Mucosa of stomach (tissue), 1 donor: ENCODE measurements at regions not wholly inside any gene's neighbourhood (a gene's known extent, or its start where the extent isn't known, plus 50 kb on each side); places are given as distances from the start of the nearest gene placed in this dataset.

Experiments
- H3K27me3 ChIP-seq: one replicate; pipeline ENCODE4 v1.7.0; 2013; ENCODE audit warnings: mild to moderate bottlenecking, low read length; ENCODE audit not compliant: control insufficient read depth, insufficient read depth
- H3K36me3 ChIP-seq: one replicate; pipeline ENCODE4 v1.7.0; 2013; ENCODE audit warnings: low read length; ENCODE audit not compliant: control insufficient read depth, insufficient read depth
- H3K4me1 ChIP-seq: one replicate; pipeline ENCODE4 v1.7.0; 2013; ENCODE audit warnings: mild to moderate bottlenecking, low read length; ENCODE audit not compliant: control insufficient read depth, insufficient read depth
- H3K4me3 ChIP-seq: one replicate; pipeline ENCODE4 v1.7.0; 2013; ENCODE audit warnings: low read length
- H3K9ac ChIP-seq: one replicate; pipeline ENCODE4 v1.7.0; 2013; ENCODE audit warnings: mild to moderate bottlenecking, low read length, moderate library complexity
- H3K9me3 ChIP-seq: one replicate; pipeline ENCODE4 v1.7.0; 2013; ENCODE audit warnings: mild to moderate bottlenecking, low read length, moderate library complexity; ENCODE audit not compliant: control insufficient read depth
- donor health status: Pancreatic carcinoma.

DNA sequence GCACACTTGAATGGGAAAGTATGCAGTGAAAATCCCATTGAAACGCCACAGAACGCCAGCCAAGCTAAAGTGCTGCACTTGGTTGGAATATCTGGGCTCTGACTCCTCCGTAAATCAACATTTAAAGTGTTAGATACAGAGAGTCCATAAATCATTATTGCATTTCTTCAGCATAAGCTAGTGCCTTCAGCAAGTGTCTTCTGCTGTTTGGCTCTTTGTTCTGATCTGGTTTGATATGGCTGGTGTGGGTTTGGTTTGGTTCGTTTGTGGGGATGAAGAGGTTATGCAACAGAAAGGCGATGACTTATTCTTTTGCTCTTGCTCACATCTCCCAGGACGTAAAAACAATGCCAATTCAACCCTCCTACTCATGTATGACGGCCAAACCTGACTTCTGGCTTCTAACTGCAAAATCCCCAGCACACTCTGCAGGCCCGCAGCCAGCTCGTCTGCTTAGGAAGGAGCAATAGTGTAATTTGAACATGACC, 121.8 kb upstream of the ERG start:
- no peak overlapping the region for H3K9ac ChIP-seq
- H3K4me3 ChIP-seq: no peak overlapping the region
- H3K4me1 ChIP-seq: no peaks in the 10 kb centered on the region
- no peaks in the 10 kb centered on the region for H3K27me3 ChIP-seq
- H3K36me3 ChIP-seq: no peaks in the 10 kb centered on the region
- no peaks in the 10 kb centered on the region for H3K9me3 ChIP-seq

- no peaks in the 10 kb centered on the region for H3K9me3 ChIP-seq
- no peak overlapping the region for H3K4me3 ChIP-seq
- H3K4me1 ChIP-seq: no peaks in the 10 kb centered on the region
- no peaks in the 10 kb centered on the region for H3K36me3 ChIP-seq
- no peak overlapping the region for H3K9ac ChIP-seq
- H3K27me3 ChIP-seq: no peaks in the 10 kb centered on the region
Observed at GRCh38 chr21:38621132-38621531, 122.9 kb upstream of the ERG start.

DNA sequence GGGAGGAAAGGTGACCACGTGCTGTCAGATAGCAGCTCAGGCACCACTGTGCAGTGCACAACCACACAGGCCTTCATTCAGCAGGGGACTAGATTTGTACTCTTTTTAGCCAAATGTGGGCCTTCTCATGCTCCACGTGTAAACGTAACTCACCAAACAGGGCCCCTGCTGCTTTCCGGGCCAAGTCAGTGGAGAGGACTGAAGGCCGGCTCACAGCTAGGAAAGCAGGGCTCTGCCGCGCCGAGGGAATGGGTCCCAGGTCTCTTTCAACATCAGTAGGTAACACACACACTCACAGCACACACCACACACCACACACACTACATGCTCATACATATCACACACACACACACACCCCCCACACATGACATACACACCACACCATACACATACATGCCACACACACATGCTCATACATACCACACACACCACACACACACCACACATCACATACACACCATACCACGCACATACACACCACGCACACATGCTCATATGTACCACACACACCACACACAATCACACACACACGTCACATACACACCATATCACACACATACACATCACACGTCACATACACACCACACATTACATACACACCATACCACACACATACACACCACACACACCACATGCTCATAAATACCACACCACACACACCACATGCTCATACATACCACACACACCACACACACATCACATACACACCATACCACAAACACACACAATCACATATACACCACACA, 124.0 kb upstream of the ERG start:
- no peaks in the 10 kb centered on the region for H3K9me3 ChIP-seq
- no peaks in the 10 kb centered on the region for H3K36me3 ChIP-seq
- H3K9ac ChIP-seq: no peak overlapping the region
- H3K4me3 ChIP-seq: no peak overlapping the region
- H3K4me1 ChIP-seq: no peaks in the 10 kb centered on the region
- H3K27me3 ChIP-seq: no peaks in the 10 kb centered on the region

DNA sequence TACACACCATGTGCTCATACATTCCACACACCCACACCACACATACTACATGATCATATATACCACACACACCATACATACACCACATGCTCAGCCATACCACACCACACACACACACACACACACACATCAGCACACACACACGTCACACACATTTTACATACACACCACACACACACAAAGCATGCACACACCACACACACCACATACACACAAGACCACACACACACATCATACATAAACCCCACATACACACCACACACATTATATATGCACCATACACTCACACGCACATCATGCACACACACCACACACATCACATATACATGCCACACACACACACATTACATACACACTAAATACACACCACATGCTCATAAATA, 124.5 kb upstream of the ERG start:
- H3K9ac ChIP-seq: no peak overlapping the region
- H3K9me3 ChIP-seq: no peaks in the 10 kb centered on the region
- H3K36me3 ChIP-seq: no peaks in the 10 kb centered on the region
- no peaks in the 10 kb centered on the region for H3K27me3 ChIP-seq
- H3K4me1 ChIP-seq: no peaks in the 10 kb centered on the region
- no peak overlapping the region for H3K4me3 ChIP-seq

- H3K9me3 ChIP-seq: no peaks in the 10 kb centered on the region
- no peaks in the 10 kb centered on the region for H3K4me1 ChIP-seq
- no peaks in the 10 kb centered on the region for H3K27me3 ChIP-seq
- H3K36me3 ChIP-seq: no peaks in the 10 kb centered on the region
- no peak overlapping the region for H3K9ac ChIP-seq
- H3K4me3 ChIP-seq: no peak overlapping the region
Observed at GRCh38 chr21:38623552-38623951, 125.3 kb upstream of the ERG start.

DNA sequence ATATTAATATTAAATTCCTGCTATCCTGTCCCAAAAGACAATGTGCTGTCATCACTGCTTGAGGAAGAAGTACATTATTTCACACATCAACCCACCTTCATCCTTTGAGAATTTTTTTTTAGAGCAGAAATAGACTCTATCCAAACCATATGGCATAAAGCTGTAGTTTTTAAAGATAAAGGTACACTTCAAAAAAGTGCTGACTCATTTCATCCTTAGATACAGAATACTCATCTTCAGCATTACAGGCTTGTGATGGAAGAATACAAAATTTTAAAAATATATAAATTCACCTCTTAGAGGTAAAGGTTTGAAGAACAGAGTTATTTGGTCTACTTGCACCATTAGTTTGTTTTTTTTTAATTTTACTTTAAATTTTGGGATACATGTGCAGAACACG, 126.7 kb upstream of the ERG start:
- no peaks in the 10 kb centered on the region for H3K9me3 ChIP-seq
- H3K9ac ChIP-seq: no peak overlapping the region
- H3K27me3 ChIP-seq: no peaks in the 10 kb centered on the region
- no peak overlapping the region for H3K4me3 ChIP-seq
- H3K4me1 ChIP-seq: no peaks in the 10 kb centered on the region
- H3K36me3 ChIP-seq: no peaks in the 10 kb centered on the region

- H3K4me1 ChIP-seq: no peaks in the 10 kb centered on the region
- H3K9ac ChIP-seq: no peak overlapping the region
- no peaks in the 10 kb centered on the region for H3K27me3 ChIP-seq
- H3K9me3 ChIP-seq: no peaks in the 10 kb centered on the region
- H3K36me3 ChIP-seq: no peaks in the 10 kb centered on the region
- H3K4me3 ChIP-seq: no peak overlapping the region
Observed at GRCh38 chr21:38626306-38626705, 128.0 kb upstream of the ERG start.

DNA sequence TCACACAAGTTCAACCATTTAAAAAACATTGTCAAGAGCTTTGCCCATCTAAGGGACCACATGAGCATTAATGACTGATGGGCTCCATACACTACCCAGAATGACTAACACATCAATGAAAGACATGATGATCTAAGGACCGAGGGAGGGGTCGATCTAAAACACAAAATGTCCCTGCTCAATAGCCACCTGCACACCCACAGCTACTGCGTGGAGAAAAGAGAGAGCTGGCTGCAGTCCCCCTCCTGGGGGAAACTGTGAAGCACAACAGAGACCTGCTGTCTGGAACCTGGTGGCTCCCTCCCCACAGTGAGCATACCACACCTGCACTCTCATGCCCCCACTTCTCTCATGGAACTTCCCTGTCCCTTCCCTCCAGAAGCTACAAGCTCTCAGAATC, 130.1 kb upstream of the ERG start:
- Histone ChIP-seq H3K36me3 (no peaks in the 10 kb centered on the region), H3K9me3 (no peaks in the 10 kb centered on the region), H3K27me3 (no peaks in the 10 kb centered on the region), H3K4me3 (no peak overlapping the region), H3K4me1 (no peaks in the 10 kb centered on the region), H3K9ac (no peak overlapping the region)

- Histone ChIP-seq H3K9ac (no peak overlapping the region), H3K36me3 (no peaks in the 10 kb centered on the region), H3K9me3 (no peaks in the 10 kb centered on the region), H3K4me3 (no peak overlapping the region), H3K4me1 (no peaks in the 10 kb centered on the region), H3K27me3 (no peaks in the 10 kb centered on the region)
Observed at GRCh38 chr21:38631206-38631605, 132.9 kb upstream of the ERG start.

GRCh38 chr21:38631676-38632075, 133.4 kb upstream of the ERG start:
- H3K4me3 ChIP-seq: no peak overlapping the region
- H3K27me3 ChIP-seq: no peaks in the 10 kb centered on the region
- no peaks in the 10 kb centered on the region for H3K4me1 ChIP-seq
- no peak overlapping the region for H3K9ac ChIP-seq
- no peaks in the 10 kb centered on the region for H3K9me3 ChIP-seq
- no peaks in the 10 kb centered on the region for H3K36me3 ChIP-seq

- Histone ChIP-seq H3K9ac (no peak overlapping the region), H3K36me3 (no peaks in the 10 kb centered on the region), H3K4me3 (no peak overlapping the region), H3K27me3 (no peaks in the 10 kb centered on the region), H3K9me3 (no peaks in the 10 kb centered on the region), H3K4me1 (no peaks in the 10 kb centered on the region)
Observed at GRCh38 chr21:38637161-38637560, 138.9 kb upstream of the ERG start.

DNA sequence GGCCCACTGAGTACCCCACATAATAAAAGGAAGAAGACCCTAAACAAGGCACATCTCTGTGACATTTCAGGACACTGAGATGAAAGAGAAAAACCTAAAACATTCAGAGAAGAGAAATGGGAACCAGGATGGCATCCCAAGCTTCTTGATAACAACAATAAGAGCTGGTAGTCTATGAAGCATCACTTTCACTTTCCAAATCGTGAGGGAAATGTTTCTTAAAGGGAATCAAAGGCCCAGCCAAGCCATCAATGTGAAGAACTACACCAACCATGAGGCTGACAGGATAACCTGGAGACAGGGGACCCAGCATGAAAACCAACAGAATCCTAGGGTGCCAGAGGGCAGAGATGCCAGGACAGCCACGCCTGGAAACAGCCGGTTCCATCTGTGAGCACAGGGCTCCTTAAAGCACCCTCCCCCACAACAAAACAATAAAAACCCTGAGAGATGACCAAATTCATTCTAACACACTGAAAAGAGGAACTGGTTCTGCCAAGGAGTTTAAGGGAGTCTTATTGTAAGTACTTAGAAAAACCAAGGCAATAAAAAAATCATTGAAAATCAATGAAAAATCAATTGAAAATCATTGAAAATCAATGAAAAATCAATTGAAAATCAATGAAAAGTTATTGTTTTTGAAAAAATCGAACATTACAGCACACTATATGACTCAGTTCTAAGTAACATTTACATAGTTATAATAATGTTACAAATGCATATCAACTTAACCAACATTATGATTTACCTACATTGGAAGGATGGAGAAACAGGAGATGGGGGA, 141.5 kb upstream of the ERG start:
- no peaks in the 10 kb centered on the region for H3K4me1 ChIP-seq
- no peaks in the 10 kb centered on the region for H3K9me3 ChIP-seq
- H3K4me3 ChIP-seq: no peak overlapping the region
- H3K9ac ChIP-seq: no peak overlapping the region
- H3K27me3 ChIP-seq: no peaks in the 10 kb centered on the region
- no peaks in the 10 kb centered on the region for H3K36me3 ChIP-seq
